ENCODE measurements at regions not wholly inside any gene's neighbourhood (a gene's known extent, or its start where the extent isn't known, plus 50 kb on each side); places are given as distances from the start of the nearest gene placed in this dataset.
A peak's percentile ranks its signal among the peaks of the same experiment; 100 is the strongest.

DNA sequence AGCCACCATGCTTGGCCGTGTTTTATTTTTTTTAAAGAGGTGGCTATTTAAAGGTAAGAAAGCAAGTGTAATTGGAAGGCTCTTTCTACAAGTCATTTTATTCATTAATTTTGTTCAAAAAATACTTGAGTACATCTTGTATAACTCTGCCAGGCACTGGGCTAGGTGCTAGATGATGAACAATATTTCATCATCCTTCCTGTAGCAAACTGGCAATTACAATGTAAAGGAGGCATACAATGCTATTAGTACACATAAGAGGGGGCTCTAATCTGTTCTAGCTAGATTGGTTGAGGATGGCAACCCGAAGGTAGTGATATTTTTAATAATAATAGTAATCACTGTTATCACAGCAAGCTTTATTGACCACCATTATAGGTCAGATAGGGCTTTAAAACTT, 215.5 kb upstream of the KLF14 start:
- Histone ChIP-seq H3K9me3 (no peaks in the 10 kb centered on the region), H3K4me3 (no peak overlapping the region), H3K27me3 (no peaks in the 10 kb centered on the region), H3K4me1 (peaks cover 0 to 83% (median 28%) of the 10 kb centered on the region in 4 donors), H3K27ac (no peak overlapping the region), H3K36me3 (peaks cover 0 to 36% (median 0%) of the 10 kb centered on the region in 3 donors)
- no peak for DNase-seq (ENCODE audit: low spot score in 2 of 2)
- TF ChIP-seq, protein P1, sequence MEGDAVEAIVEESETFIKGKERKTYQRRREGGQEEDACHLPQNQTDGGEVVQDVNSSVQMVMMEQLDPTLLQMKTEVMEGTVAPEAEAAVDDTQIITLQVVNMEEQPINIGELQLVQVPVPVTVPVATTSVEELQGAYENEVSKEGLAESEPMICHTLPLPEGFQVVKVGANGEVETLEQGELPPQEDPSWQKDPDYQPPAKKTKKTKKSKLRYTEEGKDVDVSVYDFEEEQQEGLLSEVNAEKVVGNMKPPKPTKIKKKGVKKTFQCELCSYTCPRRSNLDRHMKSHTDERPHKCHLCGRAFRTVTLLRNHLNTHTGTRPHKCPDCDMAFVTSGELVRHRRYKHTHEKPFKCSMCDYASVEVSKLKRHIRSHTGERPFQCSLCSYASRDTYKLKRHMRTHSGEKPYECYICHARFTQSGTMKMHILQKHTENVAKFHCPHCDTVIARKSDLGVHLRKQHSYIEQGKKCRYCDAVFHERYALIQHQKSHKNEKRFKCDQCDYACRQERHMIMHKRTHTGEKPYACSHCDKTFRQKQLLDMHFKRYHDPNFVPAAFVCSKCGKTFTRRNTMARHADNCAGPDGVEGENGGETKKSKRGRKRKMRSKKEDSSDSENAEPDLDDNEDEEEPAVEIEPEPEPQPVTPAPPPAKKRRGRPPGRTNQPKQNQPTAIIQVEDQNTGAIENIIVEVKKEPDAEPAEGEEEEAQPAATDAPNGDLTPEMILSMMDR (IDR thresholded peaks at IDR 0.05): no peak
- TF ChIP-seq EP300 (IDR thresholded peaks at IDR 0.05): no peak
- TF ChIP-seq POLR2A (IDR thresholded peaks at IDR 0.05): no peak
- WGBS, 2 donors: 94 to 95% methylated on average over 2 of the region's 2 CpGs

DNA sequence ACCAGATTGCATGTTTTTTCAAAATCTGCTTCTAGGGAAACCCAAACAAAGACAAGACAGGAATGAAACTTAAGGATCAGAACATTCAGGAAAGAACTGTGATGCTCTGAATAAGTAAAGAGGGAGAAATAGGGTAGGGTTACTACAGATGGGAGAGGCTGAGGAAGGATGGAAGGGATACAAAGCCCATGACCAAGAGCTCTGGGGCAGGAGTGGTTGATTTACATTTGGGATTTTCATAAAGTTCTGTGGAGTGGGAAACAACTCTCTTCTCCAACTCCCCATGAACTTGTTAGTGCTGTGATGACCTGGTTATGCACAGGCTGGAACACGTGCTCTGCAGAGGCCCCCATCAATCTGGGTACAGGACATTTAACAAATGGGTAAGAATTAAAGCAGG, 216.0 kb upstream of the KLF14 start:
- DNase-seq (ENCODE audit: low spot score in 2 of 2): no peak
- Histone ChIP-seq H3K4me1 (peaks cover 0 to 83% (median 25%) of the 10 kb centered on the region in 4 donors), H3K36me3 (peaks cover 0 to 36% (median 0%) of the 10 kb centered on the region in 3 donors), H3K27ac (no peak overlapping the region), H3K9me3 (no peaks in the 10 kb centered on the region), H3K27me3 (no peaks in the 10 kb centered on the region), H3K4me3 (no peak overlapping the region)
- 84 to 97% methylated on average over 1 of the region's 1 CpG for WGBS, 2 donors
- TF ChIP-seq POLR2A (IDR thresholded peaks at IDR 0.05) (no peak), EP300 (IDR thresholded peaks at IDR 0.05) (no peak)
- TF ChIP-seq, protein P1 (IDR thresholded peaks at IDR 0.05): no peak

DNA sequence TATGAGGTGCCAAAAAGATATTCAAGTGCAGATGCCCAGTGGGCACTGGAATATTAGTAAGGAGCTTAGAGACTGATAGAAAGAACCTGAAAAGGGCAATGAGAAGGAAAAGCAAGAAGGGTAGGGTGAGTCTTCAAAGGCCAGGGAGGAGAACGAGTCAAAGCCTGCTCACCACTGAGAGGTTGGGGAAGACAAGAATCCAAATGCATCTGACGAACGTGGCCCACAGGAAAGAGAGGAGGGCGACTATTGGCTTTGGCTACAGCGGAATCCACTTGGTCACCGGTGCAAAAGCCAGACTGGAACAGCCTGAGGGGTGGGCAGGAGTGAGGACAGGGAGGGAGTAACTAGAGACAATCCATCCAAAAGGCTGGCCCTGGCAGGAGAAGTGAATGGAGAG, 216.7 kb upstream of the KLF14 start:
- no peak for DNase-seq (ENCODE audit: low spot score in 2 of 2)
- peaks cover 0 to 83% (median 24%) of the 10 kb centered on the region in 4 donors for H3K4me1 ChIP-seq
- no peaks in the 10 kb centered on the region for H3K9me3 ChIP-seq
- TF ChIP-seq, protein P1 (IDR thresholded peaks at IDR 0.05): no peak
- TF ChIP-seq POLR2A (IDR thresholded peaks at IDR 0.05) (no peak), EP300 (IDR thresholded peaks at IDR 0.05) (no peak)
- H3K27ac ChIP-seq: peak overlapping the region in 1 of 4 donors; percentile 4
- no peaks in the 10 kb centered on the region for H3K27me3 ChIP-seq
- no peak overlapping the region for H3K4me3 ChIP-seq
- peaks cover 0 to 35% (median 0%) of the 10 kb centered on the region in 3 donors for H3K36me3 ChIP-seq
- 92 to 94% methylated on average over 6 of the region's 6 CpGs for WGBS, 2 donors

DNA sequence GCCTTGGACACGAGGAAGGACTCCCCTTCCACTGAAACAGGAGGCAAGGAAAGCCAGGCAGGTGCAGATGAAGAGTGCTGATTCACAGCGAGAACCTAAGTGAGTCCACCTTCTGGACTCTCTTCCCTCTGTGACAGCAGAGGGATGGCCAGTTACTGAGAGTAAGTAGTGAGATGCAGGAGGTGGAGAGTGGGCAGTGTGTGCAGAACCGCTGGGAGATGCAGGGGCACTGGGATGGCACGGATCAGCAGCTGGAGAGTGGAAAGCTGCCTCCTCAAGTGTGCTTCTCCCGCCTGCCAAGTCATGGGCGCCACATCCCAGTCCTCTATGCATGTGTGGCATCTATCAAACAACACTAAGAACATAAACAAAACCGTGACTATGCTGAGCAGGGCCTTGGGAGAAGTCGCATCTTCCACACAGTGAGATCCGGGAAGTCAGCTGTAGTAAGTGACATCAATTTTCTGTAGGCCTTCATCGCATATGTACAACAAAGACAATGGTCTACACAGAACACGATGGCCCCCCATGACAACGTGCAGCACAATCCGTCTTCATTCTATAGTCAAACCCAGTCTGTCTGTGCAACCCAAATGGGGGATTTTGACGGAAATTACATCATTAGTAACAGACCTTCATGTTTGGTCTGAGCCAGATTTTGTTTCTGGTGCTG, 217.4 kb upstream of the KLF14 start:
- peaks cover 0 to 35% (median 0%) of the 10 kb centered on the region in 3 donors for H3K36me3 ChIP-seq
- no peaks in the 10 kb centered on the region for H3K9me3 ChIP-seq
- no peaks in the 10 kb centered on the region for H3K27me3 ChIP-seq
- TF ChIP-seq, protein P1 (IDR thresholded peaks at IDR 0.05): no peak
- no peak for TF ChIP-seq POLR2A (IDR thresholded peaks at IDR 0.05)
- no peak for TF ChIP-seq EP300 (IDR thresholded peaks at IDR 0.05)
- peaks cover 0 to 83% (median 27%) of the 10 kb centered on the region in 4 donors for H3K4me1 ChIP-seq
- no peak for DNase-seq (ENCODE audit: low spot score in 2 of 2)
- peak overlapping the region in 1 of 4 donors; percentile 4 for H3K27ac ChIP-seq
- H3K4me3 ChIP-seq: no peak overlapping the region
- WGBS, 2 donors: 87 to 89% methylated on average over 14 of the region's 14 CpGs

DNA sequence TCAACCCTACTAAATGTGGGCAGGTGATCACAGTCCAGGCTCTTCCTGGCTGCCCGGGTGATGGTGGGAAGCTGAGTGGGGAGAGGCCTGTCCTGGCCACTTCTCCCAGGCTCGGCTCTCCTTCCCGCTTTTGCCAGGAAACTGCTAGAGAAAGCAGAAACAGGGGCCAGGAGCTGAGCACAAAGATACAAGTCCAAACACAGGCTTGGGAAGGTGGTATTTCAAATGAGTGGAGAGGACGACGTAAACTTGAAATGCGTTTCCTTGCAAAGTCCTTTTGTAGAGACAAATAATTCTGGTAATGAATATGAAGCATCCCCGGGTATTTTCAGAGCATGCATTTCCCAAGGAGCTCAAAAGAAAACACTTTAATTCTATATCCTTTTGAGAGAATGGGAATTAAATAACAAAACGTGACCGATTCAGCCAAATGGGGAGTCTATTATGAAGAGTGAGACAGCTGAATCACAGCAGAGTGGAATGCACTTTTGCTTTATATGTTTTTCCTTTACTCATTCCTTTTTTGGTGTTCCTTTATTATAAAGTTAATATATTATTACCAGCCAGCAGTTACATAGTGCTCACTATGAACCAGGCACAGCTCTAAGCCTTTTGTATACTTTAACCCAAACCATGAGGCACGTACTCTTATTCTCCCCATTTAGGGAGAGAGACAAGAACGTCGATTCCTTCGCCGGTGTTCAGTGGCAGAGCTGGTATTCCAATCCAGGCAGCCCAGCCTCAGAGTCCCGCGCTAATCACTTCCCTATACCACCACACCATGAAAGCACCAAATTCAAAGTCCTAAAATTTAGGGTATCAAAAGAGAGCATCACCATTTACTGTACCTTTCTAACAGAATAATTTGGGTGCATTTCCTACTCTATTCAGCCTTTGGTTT, 218.2 kb upstream of the KLF14 start:
- Histone ChIP-seq H3K27ac (no peak overlapping the region), H3K4me1 (peaks cover 0 to 85% (median 35%) of the 10 kb centered on the region in 4 donors), H3K27me3 (no peaks in the 10 kb centered on the region), H3K9me3 (no peaks in the 10 kb centered on the region), H3K4me3 (no peak overlapping the region), H3K36me3 (peaks cover 0 to 35% (median 0%) of the 10 kb centered on the region in 3 donors)
- WGBS, 2 donors: 88 to 91% methylated on average over 16 of the region's 16 CpGs
- TF ChIP-seq EP300 (IDR thresholded peaks at IDR 0.05) (no peak), POLR2A (IDR thresholded peaks at IDR 0.05) (no peak)
- TF ChIP-seq, protein P1 (IDR thresholded peaks at IDR 0.05): no peak
- no peak for DNase-seq (ENCODE audit: low spot score in 2 of 2)

Measured in tibial nerve (tissue), 4 donors.